22Rv1 (cell line): ENCODE measurements at regions not wholly inside any gene's neighbourhood (a gene's known extent, or its start where the extent isn't known, plus 50 kb on each side); places are given as distances from the start of the nearest gene placed in this dataset.

Experiments used
- H3K27ac ChIP-seq: fragments of 450-650 bp; 2 replicates; pipeline ENCODE4 v1.5.1; 2017
- ZFX ChIP-seq: fragments of 450-650 bp; IDR thresholded peaks from 2 replicates; pipeline ENCODE4 v1.6.1; 2017; ENCODE audit warnings: antibody characterized with exemption, borderline replicate concordance
- TF ChIP-seq, protein P1 (sequence below): fragments of 450-650 bp; IDR thresholded peaks from 2 replicates; pipeline ENCODE4 v1.5.1; 2017; ENCODE audit warnings: mild to moderate bottlenecking

- H3K27ac ChIP-seq = no peak overlapping the region
- TF ChIP-seq, protein P1, sequence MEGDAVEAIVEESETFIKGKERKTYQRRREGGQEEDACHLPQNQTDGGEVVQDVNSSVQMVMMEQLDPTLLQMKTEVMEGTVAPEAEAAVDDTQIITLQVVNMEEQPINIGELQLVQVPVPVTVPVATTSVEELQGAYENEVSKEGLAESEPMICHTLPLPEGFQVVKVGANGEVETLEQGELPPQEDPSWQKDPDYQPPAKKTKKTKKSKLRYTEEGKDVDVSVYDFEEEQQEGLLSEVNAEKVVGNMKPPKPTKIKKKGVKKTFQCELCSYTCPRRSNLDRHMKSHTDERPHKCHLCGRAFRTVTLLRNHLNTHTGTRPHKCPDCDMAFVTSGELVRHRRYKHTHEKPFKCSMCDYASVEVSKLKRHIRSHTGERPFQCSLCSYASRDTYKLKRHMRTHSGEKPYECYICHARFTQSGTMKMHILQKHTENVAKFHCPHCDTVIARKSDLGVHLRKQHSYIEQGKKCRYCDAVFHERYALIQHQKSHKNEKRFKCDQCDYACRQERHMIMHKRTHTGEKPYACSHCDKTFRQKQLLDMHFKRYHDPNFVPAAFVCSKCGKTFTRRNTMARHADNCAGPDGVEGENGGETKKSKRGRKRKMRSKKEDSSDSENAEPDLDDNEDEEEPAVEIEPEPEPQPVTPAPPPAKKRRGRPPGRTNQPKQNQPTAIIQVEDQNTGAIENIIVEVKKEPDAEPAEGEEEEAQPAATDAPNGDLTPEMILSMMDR = no peak
- no peak for TF ChIP-seq ZFX
Measured at GRCh38 chr1:199308349-199308846, 669.6 kb downstream of the PTPRC start.

- H3K27ac ChIP-seq = no peak overlapping the region
- TF ChIP-seq, protein P1 = no peak
- TF ChIP-seq ZFX = no peak
Measured at GRCh38 chr1:199310708-199311107, 671.9 kb downstream of the PTPRC start.

DNA sequence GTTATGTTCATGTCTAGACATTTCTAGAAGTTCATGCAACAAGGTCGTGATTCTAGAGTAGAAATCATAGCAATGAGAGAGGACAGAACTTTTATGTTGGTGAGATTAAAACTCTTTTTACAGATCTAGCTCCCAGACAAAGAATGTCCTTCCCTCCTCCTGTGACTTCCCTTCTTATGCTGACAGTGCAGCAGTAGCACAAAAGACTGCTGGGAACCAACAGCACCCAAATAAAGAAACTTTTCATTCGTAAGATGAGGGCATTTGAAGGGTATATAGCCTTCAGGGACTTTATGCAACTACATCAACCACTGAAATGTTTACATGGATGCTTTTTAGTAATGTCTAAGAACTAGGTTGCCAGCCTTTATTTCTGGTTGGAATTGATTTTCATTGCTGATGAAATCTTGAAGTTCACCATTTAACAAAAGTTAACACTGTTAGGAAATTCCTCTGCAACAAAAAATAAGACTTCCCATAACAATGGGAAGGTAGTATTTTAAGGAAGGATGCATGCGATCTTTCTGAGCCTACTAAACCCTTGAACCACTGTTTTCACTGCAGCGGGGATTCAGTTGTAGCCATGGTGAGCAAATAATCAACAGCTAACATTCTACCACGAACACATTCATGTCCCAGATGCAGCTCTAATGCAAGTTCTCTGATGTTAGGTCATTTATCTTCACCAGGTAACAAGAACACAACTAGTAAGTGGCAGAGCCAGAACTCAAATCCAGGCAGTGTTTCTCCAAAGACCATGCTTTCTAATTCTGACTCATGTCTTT is 672.8 kb downstream of the PTPRC start:
- no peak for TF ChIP-seq ZFX
- TF ChIP-seq, protein P1 = no peak
- no peak overlapping the region for H3K27ac ChIP-seq

GRCh38 chr1:199312626-199313025 is 673.8 kb downstream of the PTPRC start:
- no peak overlapping the region for H3K27ac ChIP-seq
- TF ChIP-seq, protein P1 = no peak
- no peak for TF ChIP-seq ZFX

DNA sequence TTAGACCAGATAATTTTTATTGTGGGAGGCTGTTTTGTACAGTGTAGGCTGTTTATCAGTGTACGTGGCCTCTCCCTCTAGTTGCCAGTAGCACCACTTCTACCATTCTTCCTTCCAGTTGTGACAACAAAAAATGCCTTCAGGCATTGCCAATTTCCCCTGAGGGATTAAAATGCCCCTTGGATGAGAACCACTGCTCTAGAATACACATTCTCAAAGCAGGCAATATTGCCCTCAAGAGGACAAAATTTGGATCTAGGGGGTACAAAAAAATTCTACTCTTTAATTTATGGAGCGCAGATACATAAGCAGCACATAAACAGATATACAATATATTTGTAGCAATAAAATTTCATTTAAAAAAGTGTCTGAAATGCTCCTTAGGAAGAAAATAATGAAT is 674.6 kb downstream of the PTPRC start:
- no peak overlapping the region for H3K27ac ChIP-seq
- TF ChIP-seq ZFX = no peak
- TF ChIP-seq, protein P1 = no peak

DNA sequence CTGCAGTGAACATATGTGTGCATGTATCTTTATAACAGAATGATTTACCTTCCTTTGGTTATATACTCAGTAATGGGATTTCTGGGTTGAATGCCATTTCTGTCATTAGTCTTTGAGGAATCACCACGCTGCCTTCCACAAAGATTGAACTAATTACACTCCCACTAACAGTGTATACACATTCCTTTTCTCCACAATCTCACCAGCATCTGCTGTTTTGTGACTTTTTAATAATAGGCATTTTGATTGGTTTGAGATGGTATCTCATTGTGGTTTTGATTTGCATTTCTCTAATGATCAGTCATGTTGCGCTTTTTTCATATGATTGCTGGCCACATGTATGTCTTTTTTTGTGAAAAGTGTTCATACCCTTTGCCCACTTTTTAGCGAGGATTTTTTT is 680.5 kb downstream of the PTPRC start:
- H3K27ac ChIP-seq = no peak overlapping the region
- no peak for TF ChIP-seq ZFX
- TF ChIP-seq, protein P1 = no peak

- H3K27ac ChIP-seq = no peak overlapping the region
- no peak for TF ChIP-seq ZFX
- TF ChIP-seq, protein P1 = no peak
Measured at GRCh38 chr1:199322278-199322677, 683.4 kb downstream of the PTPRC start.
